ENCODE measurements at regions not wholly inside any gene's neighbourhood (a gene's known extent, or its start where the extent isn't known, plus 50 kb on each side); places are given as distances from the start of the nearest gene placed in this dataset.
"Not testable (repeated sequence)": the region's sequence is repeated elsewhere in the genome, so short reads cannot be mapped to it uniquely, and the experiment has no call there.

GRCh38 chr14:37711831-37712475 is 116.5 kb downstream of the TTC6 start (continued):
- no peak for TF ChIP-seq EGR2 (tag by site-specific recombination; IDR thresholded peaks at IDR 0.05; ENCODE audit: low read depth)

- H3K4me1 ChIP-seq (ENCODE audit: control insufficient read depth, insufficient read depth, low read length); H3K9me3 ChIP-seq (ENCODE audit: control insufficient read depth, insufficient read depth, low read depth, low read length); POLR2A ChIA-PET; H3K27ac ChIP-seq (ENCODE audit: extremely low read depth, low read depth, low read length); H3K4me3 ChIP-seq (ENCODE audit: low read depth, low read length); H3K36me3 ChIP-seq (ENCODE audit: control insufficient read depth in 2 of 2, insufficient read depth in 1 of 2, low read length in 2 of 2): not testable (repeated sequence)
- CTCF ChIA-PET: interaction anchor here (1.0 to 1.3 kb wide), 2 partner anchors 162 to 466 kb away, joined by 3 read pairs; no protein-coding TSS in a partner anchor
Measured at GRCh38 chr14:37712476-37712860, 117.0 kb downstream of the TTC6 start.

- ChIA-PET CTCF (interaction anchor here (1.0 to 2.3 kb wide), 3 partner anchors 162 to 466 kb away, joined by 3 to 10 read pairs (median 3); no protein-coding TSS in a partner anchor), POLR2A (no interaction called here)
- Histone ChIP-seq H3K36me3 (ENCODE audit: control insufficient read depth in 2 of 2, insufficient read depth in 1 of 2, low read length in 2 of 2) (no peaks in the 10 kb centered on the region), H3K4me3 (ENCODE audit: low read depth, low read length) (no peak overlapping the region), H3K4me1 (ENCODE audit: control insufficient read depth, insufficient read depth, low read length) (no peaks in the 10 kb centered on the region), H3K27ac (ENCODE audit: extremely low read depth, low read depth, low read length) (no peak overlapping the region), H3K9me3 (ENCODE audit: control insufficient read depth, insufficient read depth, low read depth, low read length) (no peaks in the 10 kb centered on the region)
- no peak for TF ChIP-seq ZBTB1 (tag by site-specific recombination; IDR thresholded peaks at IDR 0.05)
- TF ChIP-seq ZNF24 (tag by site-specific recombination; IDR thresholded peaks at IDR 0.05): no peak
- no peak for TF ChIP-seq ZFP3 (tag by site-specific recombination; IDR thresholded peaks at IDR 0.05; ENCODE audit: low read depth)
- TF ChIP-seq ZNF561 (tag by site-specific recombination; IDR thresholded peaks at IDR 0.05; ENCODE audit: borderline replicate concordance): no peak
- TF ChIP-seq ZBTB26 (tag by site-specific recombination; optimal IDR thresholded peaks at IDR 0.05): no peak
Measured at GRCh38 chr14:37712976-37713431, 117.6 kb downstream of the TTC6 start.

- Histone ChIP-seq H3K4me1 (ENCODE audit: control insufficient read depth, insufficient read depth, low read length) (no peaks in the 10 kb centered on the region), H3K4me3 (ENCODE audit: low read depth, low read length) (no peak overlapping the region), H3K9me3 (ENCODE audit: control insufficient read depth, insufficient read depth, low read depth, low read length) (no peaks in the 10 kb centered on the region), H3K36me3 (ENCODE audit: control insufficient read depth in 2 of 2, insufficient read depth in 1 of 2, low read length in 2 of 2) (no peaks in the 10 kb centered on the region), H3K27ac (ENCODE audit: extremely low read depth, low read depth, low read length) (no peak overlapping the region)
- POLR2A ChIA-PET: no interaction called here
- TF ChIP-seq ZFHX2 (tag by site-specific recombination; conservative IDR thresholded peaks at IDR 0.05) (no peak), ZNF391 (tag by site-specific recombination; IDR thresholded peaks at IDR 0.05; ENCODE audit: borderline replicate concordance, low read depth) (no peak), OVOL3 (tag by site-specific recombination; IDR thresholded peaks at IDR 0.05) (no peak), ZNF248 (tag by site-specific recombination; IDR thresholded peaks at IDR 0.05) (no peak), WT1 (tag by site-specific recombination; IDR thresholded peaks at IDR 0.05) (no peak), ZSCAN4 (tag by site-specific recombination; IDR thresholded peaks at IDR 0.05) (no peak), KLF9 (tag by site-specific recombination; IDR thresholded peaks at IDR 0.05; ENCODE audit: low read depth) (no peak), ZNF157 (tag by site-specific recombination; IDR thresholded peaks at IDR 0.05) (no peak), CTCF (tag by site-specific recombination; IDR thresholded peaks at IDR 0.05) (no peak), ZNF423 (tag by site-specific recombination; IDR thresholded peaks at IDR 0.05) (no peak), ZNF426 (tag by site-specific recombination; IDR thresholded peaks at IDR 0.05) (no peak), ZSCAN5A (tag by site-specific recombination; IDR thresholded peaks at IDR 0.05) (no peak), GLIS1 (tag by site-specific recombination; IDR thresholded peaks at IDR 0.05) (no peak), ZNF626 (tag by site-specific recombination; IDR thresholded peaks at IDR 0.05) (no peak)
- CTCF ChIA-PET: no interaction called here
Measured at GRCh38 chr14:37720131-37720530, 124.7 kb downstream of the TTC6 start.
